HEK293T (cell line): ENCODE measurements at regions not wholly inside any gene's neighbourhood (a gene's known extent, or its start where the extent isn't known, plus 50 kb on each side); places are given as distances from the start of the nearest gene placed in this dataset.
A peak's percentile ranks its signal among the peaks of the same experiment; 100 is the strongest.

Experiments
- CTCF ChIA-PET: fragments of 350-600 bp; formaldehyde crosslinking; extraction: SDS; loops from one replicate; lab custom pipeline; 2021; ENCODE audit warnings: antibody characterized with exemption, inconsistent platforms; lab: Yijun Ruan, JAX
- POLR2A ChIA-PET: fragments of 350-600 bp; formaldehyde crosslinking; extraction: SDS; loops from one replicate; lab custom pipeline; 2020; ENCODE audit warnings: antibody characterized with exemption, inconsistent platforms; lab: Yijun Ruan, JAX
- DNase-seq: peaks from one replicate; pipeline ENCODE4 v3.0.0; 2012; ENCODE audit warnings: mixed read lengths; ENCODE audit errors: extremely low spot score
- ARNT ChIP-seq: fragments of 450-650 bp; IDR thresholded peaks from 2 replicates; pipeline ENCODE4 v1.6.1; 2017; ENCODE audit warnings: mild to moderate bottlenecking
- BHLHE40 ChIP-seq: fragments of 450-650 bp; IDR thresholded peaks from 2 replicates; pipeline ENCODE4 v1.6.1; 2016; ENCODE audit warnings: mild to moderate bottlenecking, moderate library complexity, borderline replicate concordance
- CTBP1 ChIP-seq: fragments of 450-650 bp; IDR thresholded peaks from 2 replicates; pipeline ENCODE4 v1.6.1; 2016; ENCODE audit warnings: borderline replicate concordance
- ELF4 ChIP-seq: fragments of 450-650 bp; IDR thresholded peaks from 2 replicates; pipeline ENCODE4 v1.6.1; 2017; ENCODE audit warnings: antibody characterized with exemption
- FOXA1 ChIP-seq: fragments of 450-650 bp; IDR thresholded peaks from 2 replicates; pipeline ENCODE4 v1.6.1; 2016; ENCODE audit warnings: mild to moderate bottlenecking
- FOXK2 ChIP-seq: fragments of 450-650 bp; IDR thresholded peaks from 2 replicates; pipeline ENCODE4 v1.6.1; 2016; ENCODE audit warnings: mild to moderate bottlenecking
- FOXM1 ChIP-seq: fragments of 450-650 bp; IDR thresholded peaks from 2 replicates; pipeline ENCODE4 v1.6.1; 2017; ENCODE audit warnings: mild to moderate bottlenecking, borderline replicate concordance
- HDGF ChIP-seq: fragments of 450-650 bp; IDR thresholded peaks from 2 replicates; pipeline ENCODE4 v1.6.1; 2017; ENCODE audit warnings: antibody characterized with exemption, borderline replicate concordance
- L3MBTL2 ChIP-seq: fragments of 450-650 bp; conservative IDR thresholded peaks from 2 replicates; pipeline ENCODE4 v1.6.1; 2016; ENCODE audit warnings: mild to moderate bottlenecking
- LEF1 ChIP-seq: fragments of 450-650 bp; IDR thresholded peaks from 2 replicates; pipeline ENCODE4 v1.6.1; 2017; ENCODE audit warnings: mild to moderate bottlenecking, borderline replicate concordance
- NFRKB ChIP-seq: fragments of 450-650 bp; IDR thresholded peaks from 2 replicates; pipeline ENCODE4 v1.6.1; 2016; ENCODE audit warnings: mild to moderate bottlenecking, moderate library complexity
- SP1 ChIP-seq: fragments of 450-650 bp; IDR thresholded peaks from 2 replicates; pipeline ENCODE4 v1.6.1; 2017
- SUZ12 ChIP-seq: fragments of 450-650 bp; IDR thresholded peaks from 2 replicates; pipeline ENCODE4 v1.6.1; 2016; ENCODE audit warnings: mild to moderate bottlenecking
- TARDBP ChIP-seq: fragments of 450-650 bp; IDR thresholded peaks from 2 replicates; pipeline ENCODE4 v1.6.1; 2016
- ZNF384 ChIP-seq: fragments of 450-650 bp; IDR thresholded peaks from 2 replicates; pipeline ENCODE4 v1.6.1; 2016
- TF ChIP-seq, protein P1 (sequence below): fragments of 450-650 bp; IDR thresholded peaks from 2 replicates; pipeline ENCODE4 v1.6.1; 2016

- ChIA-PET CTCF (no interaction called here), POLR2A (no interaction called here)
- TF ChIP-seq HDGF (no peak), TARDBP (no peak), ZNF384 (no peak), CTBP1 (no peak), BHLHE40 (no peak), ELF4 (no peak), ARNT (no peak), SUZ12 (no peak), SP1 (no peak)
- TF ChIP-seq, protein P1, sequence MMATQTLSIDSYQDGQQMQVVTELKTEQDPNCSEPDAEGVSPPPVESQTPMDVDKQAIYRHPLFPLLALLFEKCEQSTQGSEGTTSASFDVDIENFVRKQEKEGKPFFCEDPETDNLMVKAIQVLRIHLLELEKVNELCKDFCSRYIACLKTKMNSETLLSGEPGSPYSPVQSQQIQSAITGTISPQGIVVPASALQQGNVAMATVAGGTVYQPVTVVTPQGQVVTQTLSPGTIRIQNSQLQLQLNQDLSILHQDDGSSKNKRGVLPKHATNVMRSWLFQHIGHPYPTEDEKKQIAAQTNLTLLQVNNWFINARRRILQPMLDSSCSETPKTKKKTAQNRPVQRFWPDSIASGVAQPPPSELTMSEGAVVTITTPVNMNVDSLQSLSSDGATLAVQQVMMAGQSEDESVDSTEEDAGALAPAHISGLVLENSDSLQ, result no peak
- no peak for DNase-seq
These were observed 211.2 kb upstream of the RXFP2 start for GRCh38 chr13:31528176-31528575.

- ChIA-PET POLR2A (no interaction called here), CTCF (no interaction called here)
- no peak for DNase-seq
- no peak for TF ChIP-seq SP1
These were observed 210.6 kb upstream of the RXFP2 start for GRCh38 chr13:31528758-31529157.

DNA sequence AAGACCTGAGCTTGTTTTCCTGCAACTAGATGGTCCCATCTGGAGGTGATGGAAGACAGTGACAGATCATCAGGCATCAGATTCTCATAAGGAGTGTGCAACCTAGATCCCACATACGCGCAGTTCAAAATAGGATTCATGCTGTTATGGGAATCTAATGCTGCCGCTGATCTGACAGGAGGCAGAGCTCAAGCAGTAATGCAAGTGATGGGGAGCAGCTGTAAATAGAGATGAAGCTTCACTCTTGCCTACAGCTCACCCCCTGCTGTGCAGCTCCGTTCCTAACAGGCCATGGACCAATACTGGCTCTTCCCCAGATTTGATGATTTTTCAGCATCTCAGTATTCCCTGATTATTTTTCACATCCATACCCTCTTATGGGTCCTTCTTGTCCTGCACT, 208.4 kb upstream of the RXFP2 start:
- TF ChIP-seq SP1 (no peak), BHLHE40 (no peak), FOXM1 (no peak), FOXK2 (no peak), ZNF384 (no peak)
- TF ChIP-seq, protein P1, result no peak
- no peak for DNase-seq
- POLR2A ChIA-PET, result no interaction called here
- CTCF ChIA-PET, result no interaction called here

DNA sequence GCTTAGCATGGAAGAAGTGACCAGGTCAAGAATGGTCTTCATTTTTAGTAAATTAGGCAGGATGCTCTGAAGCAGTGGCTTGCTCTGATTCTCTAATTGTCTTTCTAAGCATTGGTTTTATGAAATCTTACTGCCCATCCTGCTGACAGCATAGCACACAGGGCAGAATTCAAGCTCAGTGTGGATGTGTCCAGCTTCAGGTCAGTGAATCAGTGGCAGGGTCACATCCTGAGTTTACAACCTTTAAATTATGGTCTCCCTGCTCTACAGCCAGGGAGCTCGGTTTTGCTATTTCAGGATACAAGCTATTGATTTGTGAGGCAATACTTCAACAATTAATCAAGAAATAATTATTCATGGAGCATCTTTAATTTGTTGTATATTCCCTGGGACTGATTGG, 202.3 kb upstream of the RXFP2 start:
- CTCF ChIA-PET, result interaction anchor here (0.7 to 0.8 kb wide), 2 partner anchors 100 to 186 kb away, joined by 3 read pairs; no protein-coding TSS in a partner anchor
- POLR2A ChIA-PET, result no interaction called here
- TF ChIP-seq L3MBTL2 (no peak), FOXM1 (no peak), CTBP1 (no peak), FOXA1 (no peak), ELF4 (no peak)
- DNase-seq, result no peak

- CTCF ChIA-PET, result interaction anchor here (0.5 to 1.3 kb wide), 9 partner anchors 8 to 249 kb away, joined by 3 to 7 read pairs (median 3); no protein-coding TSS in a partner anchor
- POLR2A ChIA-PET, result no interaction called here
- peak; percentile 59 for DNase-seq
- TF ChIP-seq, protein P1, result no peak
- TF ChIP-seq ELF4 (no peak), FOXA1 (no peak), NFRKB (no peak), BHLHE40 (no peak), SP1 (no peak), L3MBTL2 (no peak), TARDBP (no peak), FOXM1 (no peak), FOXK2 (no peak), LEF1 (no peak), CTBP1 (no peak)
These were observed 201.0 kb upstream of the RXFP2 start for GRCh38 chr13:31538067-31539042.

GRCh38 chr13:31540281-31540680, 199.0 kb upstream of the RXFP2 start:
- POLR2A ChIA-PET, result no interaction called here
- no peak for DNase-seq
- TF ChIP-seq HDGF (no peak), ELF4 (no peak), TARDBP (no peak), SUZ12 (no peak), ZNF384 (no peak), L3MBTL2 (no peak), NFRKB (no peak), BHLHE40 (no peak), SP1 (no peak), FOXA1 (no peak)
- TF ChIP-seq, protein P1, result no peak
- CTCF ChIA-PET, result no interaction called here
